ENCODE measurements at regions not wholly inside any gene's neighbourhood (a gene's known extent, or its start where the extent isn't known, plus 50 kb on each side); places are given as distances from the start of the nearest gene placed in this dataset.
"Not testable (repeated sequence)": the region's sequence is repeated elsewhere in the genome, so short reads cannot be mapped to it uniquely, and the experiment has no call there.

DNA sequence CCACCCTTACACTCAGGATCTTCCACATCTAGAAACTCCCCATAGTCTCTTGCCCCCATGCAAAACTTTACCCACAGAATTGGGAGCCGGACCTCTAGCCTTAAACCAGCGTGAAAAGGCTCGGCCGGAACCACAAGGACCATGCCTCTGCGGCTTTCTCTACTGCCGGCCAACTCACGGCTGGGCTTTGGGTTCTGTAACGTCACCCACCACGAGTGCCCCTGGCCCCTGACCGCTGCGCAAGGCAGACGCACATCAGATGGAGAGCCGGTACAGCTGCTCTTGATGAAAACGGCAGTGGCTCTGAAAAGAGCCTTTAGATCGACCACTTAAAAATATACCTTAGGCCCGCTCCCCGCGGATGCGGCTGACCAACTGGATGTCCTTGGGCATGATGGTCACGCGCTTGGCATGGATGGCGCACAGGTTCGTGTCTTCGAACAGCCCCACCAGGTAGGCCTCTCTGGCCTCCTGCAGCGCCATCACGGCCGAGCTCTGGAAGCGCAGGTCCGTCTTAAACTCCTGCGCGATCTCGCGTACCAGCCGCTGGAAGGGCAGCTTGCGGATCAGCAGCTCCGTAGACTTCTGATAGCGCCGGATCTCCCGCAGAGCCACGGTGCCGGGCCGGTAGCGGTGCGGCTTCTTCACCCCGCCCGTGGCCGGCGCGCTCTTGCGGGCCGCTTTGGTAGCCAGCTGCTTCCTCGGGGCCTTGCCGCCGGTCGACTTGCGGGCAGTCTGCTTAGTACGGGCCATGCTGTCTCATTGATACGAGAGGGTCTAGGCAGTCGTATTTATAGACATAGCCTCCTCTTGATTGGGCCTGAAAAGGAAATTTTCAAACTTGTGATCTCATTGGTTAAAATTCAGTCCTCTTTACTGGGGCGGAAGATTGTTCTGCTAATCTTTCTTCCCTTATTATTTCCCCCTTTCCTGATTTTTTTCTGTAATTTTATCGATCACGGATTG lies 66.3 kb downstream of the FAM72C start:
- H3K27me3 ChIP-seq (ENCODE audit: control insufficient read depth, insufficient read depth, low read length); H3K36me3 ChIP-seq (replicated peaks; ENCODE audit: control insufficient read depth, insufficient read depth, low read length): not testable (repeated sequence)
- H3K4me3 ChIP-seq (ENCODE audit: insufficient read depth, low read depth, low read length) = peak overlapping the region; percentile 32; the same call in 1 of the 2 replicates
- peak; percentile 22 for DNase-seq

- H3K27me3 ChIP-seq (ENCODE audit: control insufficient read depth, insufficient read depth, low read length); H3K36me3 ChIP-seq (replicated peaks; ENCODE audit: control insufficient read depth, insufficient read depth, low read length); DNase-seq: not testable (repeated sequence)
- peak overlapping the region; percentile 14; the same call in 1 of the 2 replicates for H3K4me3 ChIP-seq (ENCODE audit: insufficient read depth, low read depth, low read length)
These were observed 67.2 kb downstream of the FAM72C start for GRCh38 chr1:143904622-143904979.

DNA sequence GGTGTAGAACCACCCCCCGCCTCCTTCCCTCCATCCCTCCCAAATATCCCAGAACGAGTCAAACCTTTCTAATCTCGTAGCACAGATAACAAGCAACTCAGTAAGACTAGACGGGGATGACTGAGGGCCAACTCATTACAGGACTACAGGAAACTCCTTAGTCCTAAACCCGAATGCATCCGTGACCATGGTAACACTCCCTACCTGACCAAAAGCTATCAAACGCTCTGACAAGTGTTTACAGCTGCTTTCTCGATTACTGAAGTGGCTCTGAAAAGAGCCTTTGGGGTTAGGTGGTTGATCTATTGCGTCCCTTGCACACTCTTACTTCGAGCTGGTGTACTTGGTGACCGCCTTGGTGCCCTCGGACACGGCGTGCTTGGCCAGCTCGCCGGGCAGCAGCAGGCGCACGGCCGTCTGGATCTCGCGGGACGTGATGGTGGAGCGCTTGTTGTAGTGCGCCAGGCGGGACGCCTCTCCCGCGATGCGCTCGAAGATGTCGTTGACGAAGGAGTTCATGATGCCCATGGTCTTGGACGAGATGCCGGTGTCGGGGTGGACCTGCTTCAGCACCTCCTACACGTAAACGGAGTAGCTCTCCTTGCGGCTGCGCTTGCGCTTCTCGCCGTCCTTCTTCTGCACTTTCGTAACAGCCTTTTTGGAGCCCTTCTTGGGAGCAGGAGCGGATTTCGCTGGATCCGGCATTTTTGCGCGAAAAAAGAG lies 67.7 kb downstream of the FAM72C start:
- H3K4me3 ChIP-seq (ENCODE audit: insufficient read depth, low read depth, low read length) = peak overlapping the region; percentile 14; the same call in 1 of the 2 replicates
- not testable (repeated sequence) for H3K27me3 ChIP-seq (ENCODE audit: control insufficient read depth, insufficient read depth, low read length); H3K36me3 ChIP-seq (replicated peaks; ENCODE audit: control insufficient read depth, insufficient read depth, low read length); DNase-seq

GRCh38 chr1:143896377-143896776 lies 75.4 kb downstream of the FAM72C start:
- not testable (repeated sequence) for H3K4me3 ChIP-seq (ENCODE audit: insufficient read depth, low read depth, low read length); DNase-seq; H3K27me3 ChIP-seq (ENCODE audit: control insufficient read depth, insufficient read depth, low read length); H3K36me3 ChIP-seq (replicated peaks; ENCODE audit: control insufficient read depth, insufficient read depth, low read length)

- not testable (repeated sequence) for H3K4me3 ChIP-seq (ENCODE audit: insufficient read depth, low read depth, low read length); H3K27me3 ChIP-seq (ENCODE audit: control insufficient read depth, insufficient read depth, low read length); DNase-seq; H3K36me3 ChIP-seq (replicated peaks; ENCODE audit: control insufficient read depth, insufficient read depth, low read length)
These were observed 86.7 kb downstream of the FAM72C start for GRCh38 chr1:143884932-143885574.

- DNase-seq; H3K27me3 ChIP-seq (ENCODE audit: control insufficient read depth, insufficient read depth, low read length); H3K4me3 ChIP-seq (ENCODE audit: insufficient read depth, low read depth, low read length); H3K36me3 ChIP-seq (replicated peaks; ENCODE audit: control insufficient read depth, insufficient read depth, low read length): not testable (repeated sequence)
These were observed 87.3 kb downstream of the FAM72C start for GRCh38 chr1:143884532-143884931.

GRCh38 chr1:143879757-143880536 lies 91.8 kb downstream of the FAM72C start:
- DNase-seq; H3K36me3 ChIP-seq (replicated peaks; ENCODE audit: control insufficient read depth, insufficient read depth, low read length); H3K4me3 ChIP-seq (ENCODE audit: insufficient read depth, low read depth, low read length); H3K27me3 ChIP-seq (ENCODE audit: control insufficient read depth, insufficient read depth, low read length): not testable (repeated sequence)

DNA sequence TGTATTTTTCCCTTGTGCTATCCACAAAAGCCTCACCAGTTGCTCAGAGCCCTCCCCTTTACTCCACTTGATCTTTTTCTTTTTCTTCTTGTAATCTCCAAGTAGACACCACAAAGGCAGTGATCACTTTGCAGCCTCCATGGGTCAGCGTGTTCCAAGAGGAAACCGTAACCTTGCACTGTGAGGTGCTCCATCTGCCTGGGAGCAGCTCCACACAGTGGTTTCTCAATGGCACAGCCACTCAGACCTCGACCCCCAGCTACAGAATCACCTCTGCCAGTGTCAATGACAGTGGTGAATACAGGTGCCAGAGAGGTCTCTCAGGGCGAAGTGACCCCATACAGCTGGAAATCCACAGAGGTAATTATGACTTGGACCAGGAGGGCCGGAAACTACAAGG lies 95.8 kb downstream of the FAM72C start:
- not testable (repeated sequence) for H3K4me3 ChIP-seq (ENCODE audit: insufficient read depth, low read depth, low read length); DNase-seq; H3K36me3 ChIP-seq (replicated peaks; ENCODE audit: control insufficient read depth, insufficient read depth, low read length); H3K27me3 ChIP-seq (ENCODE audit: control insufficient read depth, insufficient read depth, low read length)

GRCh38 chr1:143874625-143875024 lies 97.2 kb downstream of the FAM72C start:
- H3K27me3 ChIP-seq (ENCODE audit: control insufficient read depth, insufficient read depth, low read length); H3K4me3 ChIP-seq (ENCODE audit: insufficient read depth, low read depth, low read length); DNase-seq; H3K36me3 ChIP-seq (replicated peaks; ENCODE audit: control insufficient read depth, insufficient read depth, low read length): not testable (repeated sequence)

DNA sequence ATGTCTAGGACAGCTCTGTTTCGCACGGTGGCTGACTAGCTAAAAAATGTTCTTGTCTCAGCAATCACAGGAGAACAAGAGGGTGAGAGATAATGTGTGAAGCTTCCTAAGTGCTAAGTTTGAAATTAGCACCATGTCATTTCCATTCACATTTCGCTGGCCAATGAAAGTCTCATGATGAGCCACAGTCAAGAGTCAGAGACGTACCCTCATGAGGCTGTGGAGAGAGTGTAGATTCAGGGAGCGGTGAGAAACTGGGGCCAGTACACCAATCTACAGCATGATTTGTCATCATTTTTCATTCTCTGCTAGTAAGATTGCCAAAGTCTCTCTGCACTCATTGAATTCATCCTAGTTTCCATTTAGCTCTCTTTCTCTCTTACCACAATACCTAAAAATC lies 98.1 kb downstream of the FAM72C start:
- H3K4me3 ChIP-seq (ENCODE audit: insufficient read depth, low read depth, low read length); DNase-seq; H3K36me3 ChIP-seq (replicated peaks; ENCODE audit: control insufficient read depth, insufficient read depth, low read length); H3K27me3 ChIP-seq (ENCODE audit: control insufficient read depth, insufficient read depth, low read length): not testable (repeated sequence)

DNA sequence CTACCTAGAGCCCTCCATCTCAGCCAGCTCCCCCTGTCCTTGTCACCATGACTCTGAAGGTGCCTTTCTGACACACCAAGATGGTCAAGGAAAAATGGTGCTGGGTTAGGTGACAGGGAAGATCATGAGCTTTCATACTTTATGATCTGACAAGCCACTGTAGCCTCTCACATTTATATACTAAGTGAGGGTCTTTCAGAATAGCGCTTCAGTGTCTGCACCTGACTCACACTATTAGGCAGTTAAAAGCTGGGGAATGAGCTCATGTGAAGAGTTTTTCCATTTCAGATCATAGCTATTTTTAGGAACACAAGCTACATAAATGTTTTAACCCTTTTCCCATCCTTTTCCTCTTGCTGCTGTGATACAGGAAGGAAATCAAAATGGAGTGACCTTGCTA lies 101.4 kb downstream of the FAM72C start:
- H3K4me3 ChIP-seq (ENCODE audit: insufficient read depth, low read depth, low read length) = not testable (repeated sequence)

GRCh38 chr1:143867590-143868220 lies 104.1 kb downstream of the FAM72C start:
- not testable (repeated sequence) for H3K27me3 ChIP-seq (ENCODE audit: control insufficient read depth, insufficient read depth, low read length); H3K4me3 ChIP-seq (ENCODE audit: insufficient read depth, low read depth, low read length); H3K36me3 ChIP-seq (replicated peaks; ENCODE audit: control insufficient read depth, insufficient read depth, low read length); DNase-seq

More for the DNA sequence above, 101.4 kb downstream of the FAM72C start:
- not testable (repeated sequence) for H3K27me3 ChIP-seq (ENCODE audit: control insufficient read depth, insufficient read depth, low read length); H3K36me3 ChIP-seq (replicated peaks; ENCODE audit: control insufficient read depth, insufficient read depth, low read length); DNase-seq

DNA sequence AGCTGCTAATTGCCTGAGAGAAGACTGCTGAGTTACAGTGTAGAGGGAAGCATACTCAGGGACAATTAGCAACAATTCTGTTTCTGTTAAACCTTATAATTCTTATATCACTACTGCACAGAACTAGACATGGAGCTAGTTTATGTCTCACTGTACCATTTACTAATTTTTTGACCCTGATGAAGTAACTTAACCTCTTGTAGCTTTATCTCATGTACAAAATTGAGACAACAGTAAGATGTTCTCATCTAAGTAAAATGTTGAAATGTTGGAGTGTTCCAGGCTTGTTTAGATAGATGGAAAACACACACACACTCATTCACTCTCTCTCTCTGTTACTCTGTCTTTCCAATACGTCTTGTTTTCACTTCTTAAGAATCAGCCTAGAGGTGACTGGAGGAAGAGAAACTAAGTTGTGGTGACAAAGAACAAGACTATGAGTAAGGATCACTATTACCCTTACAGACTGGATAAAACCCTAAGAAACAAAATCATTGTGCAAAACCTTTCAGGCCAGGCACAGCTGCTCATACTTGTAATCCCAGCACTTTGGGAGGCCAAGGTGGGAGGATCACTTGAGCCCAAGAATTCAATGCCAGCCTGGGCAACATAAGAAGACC lies 107.8 kb downstream of the FAM72C start:
- H3K4me3 ChIP-seq (ENCODE audit: insufficient read depth, low read depth, low read length); H3K36me3 ChIP-seq (replicated peaks; ENCODE audit: control insufficient read depth, insufficient read depth, low read length); H3K27me3 ChIP-seq (ENCODE audit: control insufficient read depth, insufficient read depth, low read length); DNase-seq: not testable (repeated sequence)

Measured in H7 (cell line).